Kidney epithelial cell (primary cell): ENCODE measurements at regions not wholly inside any gene's neighbourhood (a gene's known extent, or its start where the extent isn't known, plus 50 kb on each side); places are given as distances from the start of the nearest gene placed in this dataset.

ENCODE experiments used
- DNase-seq: peaks from one replicate; pipeline ENCODE4 v3.0.0-alpha.2; 2010; ENCODE audit warnings: low read depth
- H3K27me3 ChIP-seq: 2 replicates; pipeline ENCODE4 v1.6.0; 2011; ENCODE audit warnings: low read length; ENCODE audit not compliant: control insufficient read depth, insufficient read depth
- H3K36me3 ChIP-seq: 2 replicates; pipeline ENCODE4 v1.5.1; 2011; ENCODE audit warnings: low read length; ENCODE audit not compliant: control insufficient read depth, insufficient read depth
- H3K4me3 ChIP-seq: 2 replicates; pipeline ENCODE4 v1.5.1; 2011; ENCODE audit warnings: low read depth, mild to moderate bottlenecking, control low read depth, low read length
- CTCF ChIP-seq: IDR thresholded peaks from 2 replicates; pipeline ENCODE4 v1.5.1; 2011; ENCODE audit warnings: mild to moderate bottlenecking, moderate library complexity, low read length, control low read depth, inconsistent platforms; ENCODE audit not compliant: insufficient read depth, poor library complexity, severe bottlenecking

GRCh38 chr5:15021266-15022046 lies 149.9 kb upstream of the ANKH start:
- TF ChIP-seq CTCF = no peak
- no peak overlapping the region for H3K4me3 ChIP-seq
- no peaks in the 10 kb centered on the region for H3K27me3 ChIP-seq
- DNase-seq = no peak
- no peaks in the 10 kb centered on the region for H3K36me3 ChIP-seq

GRCh38 chr5:15020736-15021135 lies 149.2 kb upstream of the ANKH start:
- Histone ChIP-seq H3K27me3 (no peaks in the 10 kb centered on the region), H3K36me3 (no peaks in the 10 kb centered on the region), H3K4me3 (no peak overlapping the region)
- DNase-seq = no peak
- no peak for TF ChIP-seq CTCF

GRCh38 chr5:15014809-15015208 lies 143.2 kb upstream of the ANKH start:
- DNase-seq = peak; percentile 29
- no peak for TF ChIP-seq CTCF
- Histone ChIP-seq H3K4me3 (no peak overlapping the region), H3K36me3 (no peaks in the 10 kb centered on the region), H3K27me3 (no peaks in the 10 kb centered on the region)

- DNase-seq = peak; percentile 21
- Histone ChIP-seq H3K27me3 (no peaks in the 10 kb centered on the region), H3K4me3 (no peak overlapping the region), H3K36me3 (no peaks in the 10 kb centered on the region)
- peak; percentile 50 for TF ChIP-seq CTCF
These were observed 142.3 kb upstream of the ANKH start for GRCh38 chr5:15013654-15014463.

GRCh38 chr5:15012061-15012460 lies 140.5 kb upstream of the ANKH start:
- no peak for DNase-seq
- no peaks in the 10 kb centered on the region for H3K27me3 ChIP-seq
- no peaks in the 10 kb centered on the region for H3K36me3 ChIP-seq
- no peak for TF ChIP-seq CTCF
- H3K4me3 ChIP-seq = no peak overlapping the region
